Pancreas (tissue), 10 donors: ENCODE measurements at regions not wholly inside any gene's neighbourhood (a gene's known extent, or its start where the extent isn't known, plus 50 kb on each side); places are given as distances from the start of the nearest gene placed in this dataset.

Source experiments
- ATAC-seq, 4 donors: fragments of 200-7000 bp; cut with Tn5 transposase; one replicate each; pipeline versions ENCODE4 v1.8.0 to v1.9.1; 2020; ENCODE audit warnings: mild to moderate bottlenecking in 4 of 4, moderate library complexity in 4 of 4
- DNase-seq, 6 donors: peaks; one replicate each; pipeline ENCODE4 v3.0.0-alpha.2; 2020
- FAIRE-seq: peaks from 2 replicates; lab custom pipeline; 2012; peaks lifted over from hg19 to GRCh38; lab: Jason Lieb, UNC
- H3K27ac ChIP-seq, 4 donors: fragments of 200-600 bp; sonication (generic); 1 replicate in 3 of 4; 2 replicates in 1 of 4; pipeline versions ENCODE4 v1.5.0 to v1.8.0; 2020
- H3K27me3 ChIP-seq, 4 donors: fragments of 200-600 bp; one replicate each; pipeline ENCODE4 v1.8.0; 2021
- H3K36me3 ChIP-seq, 3 donors: fragments of 200-600 bp; sonication (generic) in 1 of 3; one replicate each; pipeline versions ENCODE4 v1.5.0 to v1.8.0; 2020 to 2021
- H3K4me1 ChIP-seq, 3 donors: fragments of 200-600 bp; one replicate each; pipeline ENCODE4 v1.8.0; 2021
- H3K4me3 ChIP-seq, 4 donors: fragments of 200-600 bp; sonication (generic) in 2 of 4; one replicate each; pipeline versions ENCODE4 v1.5.0 to v1.8.0; 2020 to 2021
- H3K9me3 ChIP-seq, 4 donors: fragments of 200-600 bp; one replicate each; pipeline ENCODE4 v1.8.0; 2021
- WGBS, 2 donors: extraction: QIAGEN DNeasy Blood & Tissue Kit; methylation state at CpG; one replicate each; pipeline ENCODE4 v1.1.7; 2013; 5-methylcytosine and 5-hydroxymethylcytosine counted together
- intact Hi-C, 3 donors: fragments of 100-400 bp; cut with DNase I; formaldehyde crosslinking; loops; one replicate each; pipeline versions ENCODE4 v1.11.1 to v1.14.2; 2022
- TF ChIP-seq, protein P1 (sequence below), 4 donors: fragments of 200-600 bp; sonication (generic) in 3 of 4; IDR thresholded peaks; one replicate each; pipeline versions ENCODE4 v1.5.0 to v1.8.0; 2021; ENCODE audit warnings: antibody characterized with exemption in 4 of 4
- donor health status: healthy with polysubstance abuse.
- donor health status: DM: no; HTN: no; CAD: no; lungs with moderate emphysema.
- donor health status: DM: no; HTN: no; CAD: no.
- donor health status: control.
- donor health status: control.
- donor health status: Bipolar disorder and iron deficiency.
- donor health status: DM: yes; HTN: yes; CAD: no.
- donor health status: DM: no; HTN: no; CAD: no.
- donor health status: DM: no; HTN: no; CAD: no.
- donor health status: DM: yes; HTN: yes; CAD: no.

DNA sequence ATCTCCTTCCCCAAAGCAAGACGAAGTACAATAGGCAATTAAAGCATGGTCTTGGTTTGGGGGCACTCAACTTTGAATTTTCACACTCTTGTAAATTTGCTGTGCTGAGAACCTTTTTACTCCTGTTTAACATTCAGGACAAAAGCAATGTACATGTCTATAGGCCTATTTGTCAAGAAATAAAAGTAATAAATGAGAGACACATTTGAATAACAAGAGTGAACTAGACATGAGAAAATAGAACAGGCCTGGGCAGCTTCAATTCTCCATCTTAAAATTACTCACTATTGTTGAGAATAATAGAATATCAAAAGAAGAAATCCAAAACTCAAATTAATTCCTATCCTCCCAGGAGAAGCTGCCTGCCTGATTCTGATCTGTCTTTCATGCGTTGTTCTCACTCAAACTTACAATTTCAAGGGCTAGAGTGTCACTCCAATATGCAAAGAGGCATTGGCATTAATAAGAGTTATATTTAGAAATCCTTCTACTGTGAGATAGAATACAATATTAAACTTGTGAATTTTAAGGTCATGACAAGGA lies 192.9 kb upstream of the CCNG1 start:
- intact Hi-C loops, result no loop called here
- Histone ChIP-seq H3K4me1 (no peaks in the 10 kb centered on the region), H3K4me3 (no peak overlapping the region), H3K36me3 (no peaks in the 10 kb centered on the region), H3K9me3 (no peaks in the 10 kb centered on the region), H3K27ac (no peak overlapping the region), H3K27me3 (no peaks in the 10 kb centered on the region)
- no peak for ATAC-seq
- no peak for DNase-seq
- WGBS, 2 donors, result 81 to 89% methylated on average over 2 of the region's 2 CpGs
- no peak for FAIRE-seq
- TF ChIP-seq, protein P1, sequence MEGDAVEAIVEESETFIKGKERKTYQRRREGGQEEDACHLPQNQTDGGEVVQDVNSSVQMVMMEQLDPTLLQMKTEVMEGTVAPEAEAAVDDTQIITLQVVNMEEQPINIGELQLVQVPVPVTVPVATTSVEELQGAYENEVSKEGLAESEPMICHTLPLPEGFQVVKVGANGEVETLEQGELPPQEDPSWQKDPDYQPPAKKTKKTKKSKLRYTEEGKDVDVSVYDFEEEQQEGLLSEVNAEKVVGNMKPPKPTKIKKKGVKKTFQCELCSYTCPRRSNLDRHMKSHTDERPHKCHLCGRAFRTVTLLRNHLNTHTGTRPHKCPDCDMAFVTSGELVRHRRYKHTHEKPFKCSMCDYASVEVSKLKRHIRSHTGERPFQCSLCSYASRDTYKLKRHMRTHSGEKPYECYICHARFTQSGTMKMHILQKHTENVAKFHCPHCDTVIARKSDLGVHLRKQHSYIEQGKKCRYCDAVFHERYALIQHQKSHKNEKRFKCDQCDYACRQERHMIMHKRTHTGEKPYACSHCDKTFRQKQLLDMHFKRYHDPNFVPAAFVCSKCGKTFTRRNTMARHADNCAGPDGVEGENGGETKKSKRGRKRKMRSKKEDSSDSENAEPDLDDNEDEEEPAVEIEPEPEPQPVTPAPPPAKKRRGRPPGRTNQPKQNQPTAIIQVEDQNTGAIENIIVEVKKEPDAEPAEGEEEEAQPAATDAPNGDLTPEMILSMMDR (IDR thresholded peaks at IDR 0.05), result no peak

DNA sequence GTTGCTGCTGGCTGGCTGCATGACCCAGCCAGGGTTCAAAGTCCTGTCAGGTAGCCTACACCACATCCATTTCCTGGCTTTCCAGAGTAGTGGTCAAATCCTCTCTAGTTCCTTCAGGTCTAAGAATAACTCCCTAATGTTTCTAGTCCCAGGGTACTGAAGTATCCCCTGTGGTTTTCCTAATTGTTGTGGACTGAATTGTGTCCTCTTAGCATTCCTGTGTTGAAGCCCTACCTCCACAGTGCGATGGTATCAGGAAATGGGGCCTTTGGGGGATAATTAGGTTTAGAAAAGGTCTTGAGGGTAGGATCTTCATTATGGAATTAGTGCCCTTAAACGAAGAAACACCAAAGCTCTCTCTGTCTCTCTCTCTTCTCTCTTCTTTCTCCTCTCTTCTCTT lies 191.8 kb upstream of the CCNG1 start:
- H3K9me3 ChIP-seq, result no peaks in the 10 kb centered on the region
- H3K36me3 ChIP-seq, result no peaks in the 10 kb centered on the region
- FAIRE-seq (no peak), DNase-seq (no peak), ATAC-seq (no peak)
- 42 to 75% methylated on average over 2 of the region's 2 CpGs for WGBS, 2 donors
- no peak overlapping the region for H3K4me3 ChIP-seq
- H3K4me1 ChIP-seq, result no peaks in the 10 kb centered on the region
- H3K27ac ChIP-seq, result no peak overlapping the region
- intact Hi-C loops, result no loop called here
- TF ChIP-seq, protein P1 (IDR thresholded peaks at IDR 0.05), result no peak
- H3K27me3 ChIP-seq, result no peaks in the 10 kb centered on the region

DNA sequence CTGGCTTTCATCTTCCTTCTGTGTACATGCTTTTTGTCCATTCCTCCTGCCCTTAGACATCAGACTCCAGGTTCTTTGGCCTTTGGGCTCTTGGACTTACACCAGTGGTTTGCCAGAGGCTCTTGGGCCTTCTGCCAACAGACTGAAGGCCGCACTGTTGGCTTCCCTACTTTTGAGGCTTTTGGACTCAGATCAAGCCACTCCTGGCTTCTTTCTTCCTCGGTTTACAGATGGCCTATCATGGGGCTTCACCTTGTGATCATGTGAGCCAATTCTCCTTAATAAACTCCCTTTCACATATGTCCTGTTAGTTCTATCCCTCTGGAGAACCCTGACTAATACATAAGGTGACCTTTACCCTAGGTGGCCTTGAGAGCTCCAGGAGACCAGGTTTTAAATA lies 189.1 kb upstream of the CCNG1 start:
- FAIRE-seq (no peak), ATAC-seq (peak in 2 of 4 donors; percentile 28 to 39)
- 36 to 44% methylated on average over 2 of the region's 2 CpGs for WGBS, 2 donors

DNA sequence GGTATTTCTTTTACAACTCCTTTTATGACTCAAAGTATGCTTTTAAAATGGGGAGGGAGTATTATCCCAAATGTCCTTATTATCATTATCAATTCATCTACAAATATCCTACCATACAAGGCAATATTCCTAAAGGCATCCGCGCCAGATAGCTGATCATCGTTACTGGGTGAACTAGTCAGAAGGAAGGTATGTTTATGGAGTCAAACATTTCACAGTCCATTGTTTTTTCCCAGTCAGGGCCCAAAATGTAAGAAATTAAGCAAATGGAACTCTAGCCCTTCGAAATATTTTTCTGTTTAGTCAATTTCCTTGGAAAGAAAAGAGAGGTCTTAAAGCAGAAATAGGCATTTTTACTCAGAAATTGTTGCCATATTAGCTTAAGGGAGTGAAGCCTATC lies 188.5 kb upstream of the CCNG1 start:
- FAIRE-seq (no peak), DNase-seq (no peak), ATAC-seq (no peak)
- 85 to 88% methylated on average over 4 of the region's 4 CpGs for WGBS, 2 donors
- Histone ChIP-seq H3K4me1 (no peaks in the 10 kb centered on the region), H3K4me3 (no peak overlapping the region), H3K36me3 (no peaks in the 10 kb centered on the region), H3K27ac (no peak overlapping the region), H3K9me3 (no peaks in the 10 kb centered on the region), H3K27me3 (peaks cover 0 to under 1% (median 0%) of the 10 kb centered on the region in 4 donors)
- intact Hi-C loops, result no loop called here
- TF ChIP-seq, protein P1 (IDR thresholded peaks at IDR 0.05), result no peak

More for the DNA sequence above, 189.1 kb upstream of the CCNG1 start:
- Histone ChIP-seq H3K4me3 (no peak overlapping the region), H3K9me3 (no peaks in the 10 kb centered on the region), H3K4me1 (no peaks in the 10 kb centered on the region), H3K36me3 (no peaks in the 10 kb centered on the region), H3K27me3 (no peaks in the 10 kb centered on the region), H3K27ac (no peak overlapping the region)
- intact Hi-C loops, result no loop called here
- TF ChIP-seq, protein P1 (IDR thresholded peaks at IDR 0.05), result no peak
- DNase-seq, result peak in 4 of 6 donors; percentile 9 to 17 (median 13)

DNA sequence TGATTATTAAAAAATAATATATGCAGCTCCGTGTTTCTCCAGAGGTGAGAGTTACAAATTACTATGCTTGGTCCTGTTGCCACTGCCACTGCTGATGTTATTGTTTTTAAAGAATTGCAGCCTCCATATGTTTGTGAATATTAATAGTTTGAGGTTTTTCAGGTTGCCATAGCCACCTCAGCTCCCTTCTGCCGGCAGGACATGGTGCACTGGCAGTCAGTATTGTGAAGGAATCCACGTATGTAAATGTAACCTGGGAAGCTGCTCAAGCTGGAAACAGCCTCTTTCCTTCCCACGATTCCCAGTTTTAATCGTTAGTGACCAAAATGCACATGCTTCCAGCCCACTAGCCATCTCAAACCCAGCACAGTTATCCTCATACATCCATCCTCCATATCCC lies 184.4 kb upstream of the CCNG1 start:
- Histone ChIP-seq H3K4me1 (no peaks in the 10 kb centered on the region), H3K36me3 (no peaks in the 10 kb centered on the region)
- intact Hi-C loops, result no loop called here

More for the DNA sequence above, 184.4 kb upstream of the CCNG1 start:
- FAIRE-seq (no peak), ATAC-seq (no peak), DNase-seq (no peak)
- WGBS, 2 donors, result 17 to 19% methylated on average over 5 of the region's 5 CpGs
- Histone ChIP-seq H3K27me3 (peaks cover 0 to 5% (median 0%) of the 10 kb centered on the region in 4 donors), H3K9me3 (no peaks in the 10 kb centered on the region), H3K27ac (no peak overlapping the region), H3K4me3 (no peak overlapping the region)
- TF ChIP-seq, protein P1 (IDR thresholded peaks at IDR 0.05), result no peak
